ENCODE measurements at regions not wholly inside any gene's neighbourhood (a gene's known extent, or its start where the extent isn't known, plus 50 kb on each side); places are given as distances from the start of the nearest gene placed in this dataset.

GRCh38 chr4:18878561-18878960 is 857.0 kb upstream of the LCORL start:
- no peaks in the 10 kb centered on the region for H3K27me3 ChIP-seq (ENCODE audit: control insufficient read depth in 2 of 2, insufficient read depth in 2 of 2, low read length in 2 of 2)
- H3K9me3 ChIP-seq (replicated peaks; ENCODE audit: control insufficient read depth, insufficient read depth, low read length), result no peaks in the 10 kb centered on the region
- H3K4me1 ChIP-seq (ENCODE audit: control insufficient read depth, extremely low read depth, insufficient read depth, low read length), result no peaks in the 10 kb centered on the region
- dilution Hi-C loops (cut with MboI; ENCODE audit: extremely low pct_ligation_motif_present, low sequenced_read_pairs) (no loop called here), intact Hi-C loops (cut with micrococcal nuclease) (no loop called here)
- no peak overlapping the region for H3K4me3 ChIP-seq (replicated peaks in 1 of 3; ENCODE audit: insufficient read depth in 1 of 3, low read depth in 1 of 3, low read length in 3 of 3)
- FAIRE-seq, result no peak
- no peak for DNase-seq (ENCODE audit: low read depth, low spot score)
- H4K20me1 ChIP-seq (replicated peaks; ENCODE audit: control insufficient read depth, extremely low read depth, insufficient read depth, low read length), result no peaks in the 10 kb centered on the region
- no peak overlapping the region for H3K4me2 ChIP-seq (ENCODE audit: insufficient read depth, low read length)
- no peak overlapping the region for H3K27ac ChIP-seq (ENCODE audit: insufficient read depth, low read depth, low read length)
- H3K9ac ChIP-seq (replicated peaks; ENCODE audit: extremely low read depth, insufficient read depth, low read length), result no peak overlapping the region
- no peak overlapping the region for H2AFZ ChIP-seq (ENCODE audit: low read depth, low read length)
- ChIA-PET POLR2A (no interaction called here), CTCF (no interaction called here)
- TF ChIP-seq, protein P1, sequence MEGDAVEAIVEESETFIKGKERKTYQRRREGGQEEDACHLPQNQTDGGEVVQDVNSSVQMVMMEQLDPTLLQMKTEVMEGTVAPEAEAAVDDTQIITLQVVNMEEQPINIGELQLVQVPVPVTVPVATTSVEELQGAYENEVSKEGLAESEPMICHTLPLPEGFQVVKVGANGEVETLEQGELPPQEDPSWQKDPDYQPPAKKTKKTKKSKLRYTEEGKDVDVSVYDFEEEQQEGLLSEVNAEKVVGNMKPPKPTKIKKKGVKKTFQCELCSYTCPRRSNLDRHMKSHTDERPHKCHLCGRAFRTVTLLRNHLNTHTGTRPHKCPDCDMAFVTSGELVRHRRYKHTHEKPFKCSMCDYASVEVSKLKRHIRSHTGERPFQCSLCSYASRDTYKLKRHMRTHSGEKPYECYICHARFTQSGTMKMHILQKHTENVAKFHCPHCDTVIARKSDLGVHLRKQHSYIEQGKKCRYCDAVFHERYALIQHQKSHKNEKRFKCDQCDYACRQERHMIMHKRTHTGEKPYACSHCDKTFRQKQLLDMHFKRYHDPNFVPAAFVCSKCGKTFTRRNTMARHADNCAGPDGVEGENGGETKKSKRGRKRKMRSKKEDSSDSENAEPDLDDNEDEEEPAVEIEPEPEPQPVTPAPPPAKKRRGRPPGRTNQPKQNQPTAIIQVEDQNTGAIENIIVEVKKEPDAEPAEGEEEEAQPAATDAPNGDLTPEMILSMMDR (IDR thresholded peaks at IDR 0.05; ENCODE audit: extremely low read depth in 1 of 2, insufficient read depth in 1 of 2, low read depth in 1 of 2, low read length in 2 of 2), result no peak
- TF ChIP-seq POLR2AphosphoS5 (IDR thresholded peaks at IDR 0.05; ENCODE audit: insufficient read depth, low read depth, low read length) (no peak), FOS (IDR thresholded peaks at IDR 0.05; ENCODE audit: borderline replicate concordance, insufficient read depth, low read length) (no peak), GATA2 (IDR thresholded peaks at IDR 0.05; ENCODE audit: insufficient read depth, insufficient read length, low read depth, low read length) (no peak), JUN (IDR thresholded peaks at IDR 0.05; ENCODE audit: borderline replicate concordance, insufficient read depth, insufficient read length, low read depth) (no peak), EZH2 (IDR thresholded peaks at IDR 0.05; ENCODE audit: borderline replicate concordance, low read depth, low read length, severe bottlenecking) (no peak), POLR2A (IDR thresholded peaks at IDR 0.05; ENCODE audit: low read depth, low read length) (no peak), MYC (IDR thresholded peaks at IDR 0.05; ENCODE audit: low read depth, low read length) (no peak)
- TF ChIP-seq, protein P2, sequence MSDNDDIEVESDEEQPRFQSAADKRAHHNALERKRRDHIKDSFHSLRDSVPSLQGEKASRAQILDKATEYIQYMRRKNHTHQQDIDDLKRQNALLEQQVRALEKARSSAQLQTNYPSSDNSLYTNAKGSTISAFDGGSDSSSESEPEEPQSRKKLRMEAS (IDR thresholded peaks at IDR 0.05; ENCODE audit: insufficient read depth, insufficient read length), result no peak
- H3K79me2 ChIP-seq (ENCODE audit: control insufficient read depth, insufficient read depth, low read length), result no peaks in the 10 kb centered on the region
- no peaks in the 10 kb centered on the region for H3K9me1 ChIP-seq (replicated peaks; ENCODE audit: control insufficient read depth, extremely low read depth, insufficient read depth, low read length)
- no peaks in the 10 kb centered on the region for H3K36me3 ChIP-seq (ENCODE audit: control insufficient read depth in 2 of 2, extremely low read depth in 1 of 2, insufficient read depth in 2 of 2, low read length in 2 of 2)
- BruUV-seq (replicated peaks), result no TSS peak

All from endothelial cell of umbilical vein (primary cell).